Activated CD4-positive, alpha-beta T cell treated with anti-CD3 and anti-CD28 coated beads, Interleukin-2, amount 50 U/mL, for 24 hours (primary cell): ENCODE measurements at regions not wholly inside any gene's neighbourhood (a gene's known extent, or its start where the extent isn't known, plus 50 kb on each side); places are given as distances from the start of the nearest gene placed in this dataset.

Experiments used
- DNase-seq, 2 donors: peaks; one replicate each; pipeline ENCODE4 v3.0.0-alpha.2; 2020; ENCODE audit warnings: low read depth in 1 of 2, low spot score in 1 of 2

GRCh38 chr9:690517-691111 lies 150.9 kb upstream of the DMRT1 start:
- no peak for DNase-seq

- DNase-seq = no peak
These were observed 149.6 kb upstream of the DMRT1 start for GRCh38 chr9:691825-692400.

DNA sequence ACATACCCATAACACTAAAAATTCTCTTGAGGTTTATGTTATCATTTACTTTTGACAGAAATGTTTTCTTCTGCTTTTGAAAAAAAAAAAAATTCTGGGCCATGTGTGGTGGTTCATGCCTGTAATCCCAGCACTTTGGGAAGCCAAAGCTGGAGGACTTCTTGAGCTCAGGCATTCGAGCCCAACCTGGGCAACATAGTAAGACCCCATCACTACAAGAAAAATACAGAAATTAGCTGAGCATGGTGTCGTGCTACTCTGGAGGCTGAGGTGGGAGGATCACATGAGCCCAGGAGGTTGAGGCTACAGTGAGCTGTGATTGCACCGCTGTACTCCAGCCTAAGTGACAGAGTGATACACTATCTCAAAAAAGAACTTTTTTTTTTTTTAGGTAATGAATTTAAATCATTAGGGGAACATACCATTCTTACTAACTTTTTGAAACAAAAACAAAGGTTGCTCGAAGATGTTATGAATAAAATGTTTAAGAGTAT lies 148.8 kb upstream of the DMRT1 start:
- no peak for DNase-seq

- DNase-seq = no peak
These were observed 148.1 kb upstream of the DMRT1 start for GRCh38 chr9:693201-694091.

GRCh38 chr9:694092-694402 lies 147.4 kb upstream of the DMRT1 start:
- no peak for DNase-seq

GRCh38 chr9:694403-695154 lies 146.9 kb upstream of the DMRT1 start:
- no peak for DNase-seq

GRCh38 chr9:695252-695651 lies 146.2 kb upstream of the DMRT1 start:
- DNase-seq = no peak

GRCh38 chr9:696332-697323 lies 144.9 kb upstream of the DMRT1 start:
- DNase-seq = no peak

DNA sequence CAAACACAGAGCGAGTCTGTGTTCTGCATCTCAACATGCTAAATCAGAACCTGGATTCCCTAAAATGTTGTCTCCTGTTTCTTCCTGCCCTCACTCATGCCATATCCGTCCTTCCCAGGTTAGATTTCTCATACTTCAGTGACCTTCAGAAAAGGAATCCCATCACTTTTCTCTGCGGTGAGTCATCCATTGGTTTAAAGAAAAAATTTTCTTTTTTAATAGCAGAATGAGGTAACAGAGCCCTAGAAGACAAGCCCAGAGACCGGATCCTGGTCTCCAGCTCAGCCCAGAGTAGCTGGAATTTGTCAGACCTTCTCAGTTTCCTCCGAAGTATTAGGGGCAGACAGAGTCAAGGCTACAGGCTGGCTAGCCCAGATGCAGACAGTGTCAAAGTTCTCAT lies 143.2 kb upstream of the DMRT1 start:
- no peak for DNase-seq

GRCh38 chr9:698954-699353 lies 142.5 kb upstream of the DMRT1 start:
- DNase-seq = no peak

- no peak for DNase-seq
These were observed 142.1 kb upstream of the DMRT1 start for GRCh38 chr9:699396-699795.

GRCh38 chr9:700365-701282 lies 140.9 kb upstream of the DMRT1 start:
- DNase-seq = no peak

DNA sequence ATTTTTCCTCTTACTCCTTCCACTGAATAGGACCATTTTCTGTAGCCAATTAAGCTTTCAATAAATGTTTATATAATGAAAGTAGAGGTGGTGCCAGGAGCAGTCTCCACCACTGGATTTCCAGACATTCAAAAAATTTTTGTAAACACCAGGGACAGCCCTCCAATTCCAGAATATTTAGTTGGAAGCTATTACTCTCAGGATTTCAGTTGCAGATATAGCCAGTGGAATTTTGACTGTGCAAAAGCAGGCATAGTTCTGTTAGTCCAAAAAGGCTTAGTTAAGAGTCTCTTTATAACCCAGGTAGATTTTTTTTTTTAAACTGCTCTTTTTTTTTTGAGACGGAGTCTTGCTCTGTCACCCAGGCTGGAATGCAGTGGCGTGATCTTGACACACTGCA lies 138.1 kb upstream of the DMRT1 start:
- DNase-seq = no peak

DNA sequence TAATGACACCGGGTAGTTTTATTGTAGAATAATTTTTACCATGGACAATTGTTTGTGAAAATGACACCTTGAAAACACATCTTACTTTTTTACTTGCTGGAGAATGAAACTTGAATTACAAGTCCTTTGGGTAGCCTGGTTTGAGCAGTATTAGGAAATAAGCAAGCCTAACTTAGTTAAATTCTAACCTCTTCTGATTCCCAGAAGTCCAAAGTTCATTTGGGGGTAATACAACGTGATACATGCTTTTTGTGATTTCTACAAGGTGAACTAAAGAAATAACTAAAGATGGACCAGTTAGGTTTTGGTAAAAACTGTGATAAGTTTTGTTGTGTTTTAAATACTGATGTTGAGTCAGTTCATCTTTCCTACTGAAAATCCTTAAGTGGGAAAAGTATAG lies 135.4 kb upstream of the DMRT1 start:
- DNase-seq = no peak

GRCh38 chr9:706606-707459 lies 134.7 kb upstream of the DMRT1 start:
- peak; percentile 8 for DNase-seq

- no peak for DNase-seq
These were observed 133.3 kb upstream of the DMRT1 start for GRCh38 chr9:708182-708550.

DNA sequence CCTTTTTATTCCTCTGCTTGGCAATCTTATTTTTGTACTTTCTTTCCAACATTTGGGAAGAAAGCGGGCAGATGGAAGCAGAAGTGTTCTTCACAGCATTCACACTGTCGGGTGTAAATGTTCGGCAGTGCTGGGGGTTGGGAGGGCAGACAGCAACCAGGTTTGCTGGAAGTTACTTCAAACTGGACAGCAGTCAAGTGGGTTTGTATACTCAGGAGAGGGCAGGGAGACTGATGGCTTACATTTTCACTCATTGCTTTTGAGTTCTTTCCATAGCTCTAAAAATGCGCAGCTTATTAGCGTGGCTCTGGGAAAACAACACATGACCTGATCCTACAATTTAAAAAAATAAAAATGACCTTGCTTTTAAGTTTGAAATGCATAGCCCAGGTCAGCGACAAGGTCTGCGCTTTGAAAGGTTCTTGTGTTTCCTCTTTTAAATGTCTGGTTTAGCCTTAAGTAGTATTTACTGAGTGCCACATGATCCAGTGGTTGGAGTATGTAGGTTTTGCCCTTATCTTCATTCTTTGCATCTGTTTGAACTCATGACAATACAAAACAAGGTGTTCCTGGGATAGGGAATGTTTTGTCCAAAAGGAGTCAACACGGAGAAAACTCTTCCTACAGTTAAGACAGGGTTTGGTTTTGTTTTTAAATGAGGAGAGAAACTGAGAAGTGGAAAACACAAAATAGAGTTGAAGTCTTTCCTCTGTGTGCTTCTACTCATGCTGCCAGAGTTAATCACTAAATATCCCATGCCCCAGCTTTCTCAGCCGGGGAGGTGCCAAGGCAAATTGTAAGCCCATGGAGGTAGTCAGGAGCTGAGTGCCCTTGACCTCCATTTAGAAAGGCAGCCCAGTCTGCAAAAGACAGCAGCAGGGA lies 132.7 kb upstream of the DMRT1 start:
- no peak for DNase-seq
